Common myeloid progenitor, CD34-positive (primary cell): ENCODE measurements at regions not wholly inside any gene's neighbourhood (a gene's known extent, or its start where the extent isn't known, plus 50 kb on each side); places are given as distances from the start of the nearest gene placed in this dataset.

Experiments used
- CTCF ChIA-PET: fragments of 350-600 bp; sonication (Branson Sonifier 250); formaldehyde crosslinking; loops from one replicate; lab custom pipeline; 2021; ENCODE audit warnings: antibody characterized with exemption; lab: Charles Lee
- POLR2A ChIA-PET: fragments of 350-600 bp; sonication (Branson Sonifier 250); formaldehyde crosslinking; loops from one replicate; lab custom pipeline; 2021; ENCODE audit warnings: antibody characterized with exemption; lab: Charles Lee
- DNase-seq, 3 donors: peaks; one replicate each; pipeline versions ENCODE4 v3.0.0 to v3.0.0-alpha.2; 2013
- H3K27ac ChIP-seq, 2 experiments: 1 replicate in 1 of 2; 2 replicates in 1 of 2; pipeline ENCODE4 v1.7.0; 2013; ENCODE audit warnings: inconsistent platforms in 2 of 2, low read length in 2 of 2, mild to moderate bottlenecking in 2 of 2, low read depth in 1 of 2, moderate library complexity in 1 of 2; ENCODE audit not compliant: severe bottlenecking in 2 of 2, insufficient read depth in 1 of 2, poor library complexity in 1 of 2
- H3K27me3 ChIP-seq, 5 experiments: replicated peaks in 2 of 5; 1 replicate in 3 of 5; 2 replicates in 2 of 5; pipeline versions ENCODE4 v1.6.1 to v1.7.0; 2013; ENCODE audit warnings: low read length in 4 of 5, mild to moderate bottlenecking in 2 of 5, moderate library complexity in 2 of 5, inconsistent platforms in 1 of 5; ENCODE audit not compliant: insufficient read depth in 5 of 5, control insufficient read depth in 4 of 5
- H3K36me3 ChIP-seq, 4 experiments: 1 replicate in 2 of 4; 2 replicates in 2 of 4; pipeline versions ENCODE4 v1.6.1 to v1.7.0; 2013; ENCODE audit warnings: low read length in 3 of 4, control low read depth in 1 of 4, mild to moderate bottlenecking in 1 of 4; ENCODE audit not compliant: control insufficient read depth in 4 of 4, insufficient read depth in 4 of 4
- H3K4me1 ChIP-seq, 4 experiments: 1 replicate in 3 of 4; 2 replicates in 1 of 4; pipeline versions ENCODE4 v1.6.1 to v1.7.1; 2013; ENCODE audit warnings: low read length in 3 of 4, mild to moderate bottlenecking in 3 of 4, control low read depth in 1 of 4, inconsistent platforms in 1 of 4, moderate library complexity in 1 of 4; ENCODE audit not compliant: control insufficient read depth in 4 of 4, insufficient read depth in 4 of 4; ENCODE audit errors: control extremely low read depth in 1 of 4
- H3K4me3 ChIP-seq, 7 experiments: 1 replicate in 4 of 7; 2 replicates in 3 of 7; pipeline versions ENCODE4 v1.5.1 to v1.7.0; 2013; ENCODE audit warnings: mild to moderate bottlenecking in 7 of 7, low read length in 6 of 7, moderate library complexity in 6 of 7, inconsistent platforms in 2 of 7, low read depth in 2 of 7, control low read depth in 1 of 7; ENCODE audit not compliant: insufficient read depth in 4 of 7, control insufficient read depth in 1 of 7; ENCODE audit errors: extremely low read depth in 1 of 7
- H3K9me3 ChIP-seq, 5 experiments: 1 replicate in 4 of 5; 2 replicates in 1 of 5; pipeline versions ENCODE4 v1.6.1 to v1.7.1; 2013; ENCODE audit warnings: low read length in 4 of 5, mild to moderate bottlenecking in 2 of 5, inconsistent platforms in 1 of 5, low read depth in 1 of 5, moderate library complexity in 1 of 5; ENCODE audit not compliant: control insufficient read depth in 4 of 5, insufficient read depth in 2 of 5; ENCODE audit errors: control extremely low read depth in 1 of 5
- WGBS: methylation state at CpG from one replicate; pipeline ENCODE4 v1.1.5; 2013; ENCODE audit not compliant: insufficient coverage; 5-methylcytosine and 5-hydroxymethylcytosine counted together

- Histone ChIP-seq H3K27me3 (no peaks in the 10 kb centered on the region), H3K9me3 (no peaks in the 10 kb centered on the region), H3K4me1 (peaks cover 0 to 12% (median 3%) of the 10 kb centered on the region in 4 experiments), H3K27ac (no peak overlapping the region), H3K4me3 (no peak overlapping the region), H3K36me3 (no peaks in the 10 kb centered on the region)
- POLR2A ChIA-PET, result no interaction called here
- no peak for DNase-seq
- 97% methylated on average over 3 of the region's 3 CpGs for WGBS
- CTCF ChIA-PET, result no interaction called here
Measured at GRCh38 chr1:222989443-222989842, 153.6 kb downstream of the TLR5 start.

GRCh38 chr1:222991177-222991576 lies 151.9 kb downstream of the TLR5 start:
- Histone ChIP-seq H3K27me3 (no peaks in the 10 kb centered on the region), H3K36me3 (no peaks in the 10 kb centered on the region), H3K4me1 (peaks cover under 1 to 21% (median 5%) of the 10 kb centered on the region in 4 experiments), H3K4me3 (no peak overlapping the region), H3K9me3 (no peaks in the 10 kb centered on the region), H3K27ac (no peak overlapping the region)
- DNase-seq, result no peak
- ChIA-PET POLR2A (no interaction called here), CTCF (no interaction called here)
- no CpG with 5 or more reads among the region's 1 CpG for WGBS

DNA sequence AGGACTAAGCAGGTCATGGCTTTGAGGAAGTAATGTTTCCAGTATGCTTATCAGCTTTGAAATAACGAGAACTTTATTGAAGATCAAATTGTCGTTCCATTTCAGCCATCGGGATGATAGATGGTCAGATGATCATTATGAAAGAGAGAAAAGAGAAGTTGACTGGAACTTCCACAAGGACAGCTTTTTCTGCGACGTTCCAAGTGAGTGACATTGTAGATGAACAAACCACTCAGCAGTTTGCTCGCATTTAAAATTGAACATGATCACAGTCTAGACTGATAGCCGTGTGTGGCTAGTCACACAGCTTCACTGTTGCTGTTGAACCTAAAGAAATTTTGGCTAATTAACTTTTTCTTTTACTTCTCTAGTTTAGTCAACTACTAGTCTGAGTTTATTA lies 151.1 kb downstream of the TLR5 start:
- Histone ChIP-seq H3K4me1 (peaks cover 7 to 23% (median 10%) of the 10 kb centered on the region in 4 experiments), H3K36me3 (no peaks in the 10 kb centered on the region), H3K27ac (no peak overlapping the region), H3K9me3 (no peaks in the 10 kb centered on the region), H3K27me3 (no peaks in the 10 kb centered on the region), H3K4me3 (no peak overlapping the region)
- WGBS, result 86% methylated on average over 6 of the region's 7 CpGs
- no peak for DNase-seq
- CTCF ChIA-PET, result no interaction called here
- POLR2A ChIA-PET, result no interaction called here

GRCh38 chr1:222994511-222995235 lies 148.4 kb downstream of the TLR5 start:
- no peak for DNase-seq
- Histone ChIP-seq H3K36me3 (no peaks in the 10 kb centered on the region), H3K27me3 (no peaks in the 10 kb centered on the region), H3K4me3 (no peak overlapping the region), H3K27ac (no peak overlapping the region), H3K4me1 (peaks cover 7 to 22% (median 11%) of the 10 kb centered on the region in 4 experiments), H3K9me3 (no peaks in the 10 kb centered on the region)
- ChIA-PET POLR2A (no interaction called here), CTCF (interaction anchor here (0.5 kb wide), 1 partner anchor 22 kb away, joined by 4 read pairs; no protein-coding TSS in a partner anchor)
- WGBS, result no CpG with 5 or more reads among the region's 4 CpGs

GRCh38 chr1:222995236-222995580 lies 147.8 kb downstream of the TLR5 start:
- Histone ChIP-seq H3K9me3 (no peaks in the 10 kb centered on the region), H3K4me3 (no peak overlapping the region), H3K27ac (no peak overlapping the region), H3K27me3 (no peaks in the 10 kb centered on the region), H3K4me1 (peaks cover 7 to 22% (median 11%) of the 10 kb centered on the region in 4 experiments), H3K36me3 (no peaks in the 10 kb centered on the region)
- 100% methylated on average over 3 of the region's 3 CpGs for WGBS
- ChIA-PET CTCF (interaction anchor here (0.5 kb wide), 1 partner anchor 23 kb away, joined by 4 read pairs; no protein-coding TSS in a partner anchor), POLR2A (no interaction called here)
- DNase-seq, result no peak

- Histone ChIP-seq H3K4me3 (no peak overlapping the region), H3K9me3 (no peaks in the 10 kb centered on the region), H3K4me1 (peaks cover 7 to 22% (median 11%) of the 10 kb centered on the region in 4 experiments), H3K27ac (no peak overlapping the region), H3K27me3 (no peaks in the 10 kb centered on the region), H3K36me3 (no peaks in the 10 kb centered on the region)
- CTCF ChIA-PET, result interaction anchor here (0.5 to 1.2 kb wide), 2 partner anchors 23 to 67 kb away, joined by 3 to 4 read pairs; no protein-coding TSS in a partner anchor
- WGBS, result 90% methylated on average over 2 of the region's 5 CpGs
- POLR2A ChIA-PET, result no interaction called here
- no peak for DNase-seq
Measured at GRCh38 chr1:222995620-222996309, 147.3 kb downstream of the TLR5 start.
